ENCODE measurements at regions not wholly inside any gene's neighbourhood (a gene's known extent, or its start where the extent isn't known, plus 50 kb on each side); places are given as distances from the start of the nearest gene placed in this dataset.

DNA sequence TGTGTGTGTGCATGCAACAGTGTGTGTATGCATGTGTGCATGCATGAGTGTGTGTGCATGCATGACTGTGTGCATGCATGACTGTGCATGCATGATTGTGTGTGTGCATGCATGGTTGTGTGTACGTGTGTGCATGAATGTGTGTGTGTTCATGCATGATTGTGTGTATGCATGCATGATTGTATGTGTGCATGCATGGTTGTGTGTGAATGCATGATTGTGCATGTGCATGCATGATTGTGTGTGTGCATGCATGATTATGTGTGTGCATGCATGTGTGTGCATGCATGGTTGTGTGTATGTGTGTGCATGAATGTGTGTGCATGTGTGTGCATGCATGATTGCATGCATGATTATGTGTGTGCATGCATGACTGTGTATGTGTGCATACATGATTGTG lies 1052.0 kb downstream of the TBC1D22A start:
- TF ChIP-seq ESRRG (CRISPR knock-in tag; IDR thresholded peaks at IDR 0.05): no peak
- TF ChIP-seq OSR1 (CRISPR knock-in tag; IDR thresholded peaks at IDR 0.05): no peak
- TF ChIP-seq, protein P1, sequence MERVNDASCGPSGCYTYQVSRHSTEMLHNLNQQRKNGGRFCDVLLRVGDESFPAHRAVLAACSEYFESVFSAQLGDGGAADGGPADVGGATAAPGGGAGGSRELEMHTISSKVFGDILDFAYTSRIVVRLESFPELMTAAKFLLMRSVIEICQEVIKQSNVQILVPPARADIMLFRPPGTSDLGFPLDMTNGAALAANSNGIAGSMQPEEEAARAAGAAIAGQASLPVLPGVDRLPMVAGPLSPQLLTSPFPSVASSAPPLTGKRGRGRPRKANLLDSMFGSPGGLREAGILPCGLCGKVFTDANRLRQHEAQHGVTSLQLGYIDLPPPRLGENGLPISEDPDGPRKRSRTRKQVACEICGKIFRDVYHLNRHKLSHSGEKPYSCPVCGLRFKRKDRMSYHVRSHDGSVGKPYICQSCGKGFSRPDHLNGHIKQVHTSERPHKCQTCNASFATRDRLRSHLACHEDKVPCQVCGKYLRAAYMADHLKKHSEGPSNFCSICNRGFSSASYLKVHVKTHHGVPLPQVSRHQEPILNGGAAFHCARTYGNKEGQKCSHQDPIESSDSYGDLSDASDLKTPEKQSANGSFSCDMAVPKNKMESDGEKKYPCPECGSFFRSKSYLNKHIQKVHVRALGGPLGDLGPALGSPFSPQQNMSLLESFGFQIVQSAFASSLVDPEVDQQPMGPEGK (CRISPR knock-in tag; IDR thresholded peaks at IDR 0.05; ENCODE audit: borderline replicate concordance): no peak
- no peak for ATAC-seq

DNA sequence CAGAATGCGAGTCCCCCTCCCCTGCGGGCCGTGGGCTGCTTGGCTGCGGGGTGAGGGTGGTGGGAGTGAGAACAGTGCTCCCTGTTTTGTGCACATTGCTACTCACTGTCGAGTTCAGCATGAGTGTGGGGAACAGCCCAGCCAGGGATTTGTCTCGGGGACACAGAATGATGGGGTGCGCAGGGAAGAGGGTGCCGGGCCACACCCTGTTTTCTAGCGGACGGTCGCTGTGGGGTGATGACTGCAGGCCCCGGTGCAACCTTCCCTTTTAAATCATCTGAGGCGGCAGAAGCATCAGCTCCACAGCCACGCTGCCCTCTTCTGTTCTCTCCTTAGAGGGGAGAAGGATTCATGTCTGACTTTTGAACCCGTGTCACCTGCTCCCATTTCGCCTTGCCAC lies 1051.2 kb downstream of the TBC1D22A start:
- TF ChIP-seq, protein P2, sequence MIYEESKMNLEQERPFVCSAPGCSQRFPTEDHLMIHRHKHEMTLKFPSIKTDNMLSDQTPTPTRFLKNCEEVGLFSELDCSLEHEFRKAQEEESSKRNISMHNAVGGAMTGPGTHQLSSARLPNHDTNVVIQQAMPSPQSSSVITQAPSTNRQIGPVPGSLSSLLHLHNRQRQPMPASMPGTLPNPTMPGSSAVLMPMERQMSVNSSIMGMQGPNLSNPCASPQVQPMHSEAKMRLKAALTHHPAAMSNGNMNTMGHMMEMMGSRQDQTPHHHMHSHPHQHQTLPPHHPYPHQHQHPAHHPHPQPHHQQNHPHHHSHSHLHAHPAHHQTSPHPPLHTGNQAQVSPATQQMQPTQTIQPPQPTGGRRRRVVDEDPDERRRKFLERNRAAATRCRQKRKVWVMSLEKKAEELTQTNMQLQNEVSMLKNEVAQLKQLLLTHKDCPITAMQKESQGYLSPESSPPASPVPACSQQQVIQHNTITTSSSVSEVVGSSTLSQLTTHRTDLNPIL (CRISPR knock-in tag; IDR thresholded peaks at IDR 0.05; ENCODE audit: low read depth): no peak
- TF ChIP-seq TOX (CRISPR knock-in tag; IDR thresholded peaks at IDR 0.05; ENCODE audit: borderline replicate concordance) (no peak), CSDC2 (CRISPR knock-in tag; IDR thresholded peaks at IDR 0.05) (no peak), BACH2 (CRISPR knock-in tag; IDR thresholded peaks at IDR 0.05; ENCODE audit: borderline replicate concordance) (no peak), ZNF8 (CRISPR knock-in tag; IDR thresholded peaks at IDR 0.05) (no peak), ZNF70 (CRISPR knock-in tag; IDR thresholded peaks at IDR 0.05) (no peak), GLIS3 (CRISPR knock-in tag; IDR thresholded peaks at IDR 0.05) (no peak), ARNTL (CRISPR knock-in tag; IDR thresholded peaks at IDR 0.05; ENCODE audit: borderline replicate concordance, low read depth) (no peak), TCF4 (CRISPR knock-in tag; IDR thresholded peaks at IDR 0.05; ENCODE audit: borderline replicate concordance) (no peak), ISL1 (CRISPR knock-in tag; IDR thresholded peaks at IDR 0.05) (no peak), SNAI2 (CRISPR knock-in tag; IDR thresholded peaks at IDR 0.05) (no peak), RARB (CRISPR knock-in tag; IDR thresholded peaks at IDR 0.05) (no peak), ZFP3 (CRISPR knock-in tag; IDR thresholded peaks at IDR 0.05) (no peak)
- TF ChIP-seq, protein P3, sequence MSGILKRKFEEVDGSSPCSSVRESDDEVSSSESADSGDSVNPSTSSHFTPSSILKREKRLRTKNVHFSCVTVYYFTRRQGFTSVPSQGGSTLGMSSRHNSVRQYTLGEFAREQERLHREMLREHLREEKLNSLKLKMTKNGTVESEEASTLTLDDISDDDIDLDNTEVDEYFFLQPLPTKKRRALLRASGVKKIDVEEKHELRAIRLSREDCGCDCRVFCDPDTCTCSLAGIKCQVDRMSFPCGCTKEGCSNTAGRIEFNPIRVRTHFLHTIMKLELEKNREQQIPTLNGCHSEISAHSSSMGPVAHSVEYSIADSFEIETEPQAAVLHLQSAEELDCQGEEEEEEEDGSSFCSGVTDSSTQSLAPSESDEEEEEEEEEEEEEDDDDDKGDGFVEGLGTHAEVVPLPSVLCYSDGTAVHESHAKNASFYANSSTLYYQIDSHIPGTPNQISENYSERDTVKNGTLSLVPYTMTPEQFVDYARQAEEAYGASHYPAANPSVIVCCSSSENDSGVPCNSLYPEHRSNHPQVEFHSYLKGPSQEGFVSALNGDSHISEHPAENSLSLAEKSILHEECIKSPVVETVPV (CRISPR knock-in tag; IDR thresholded peaks at IDR 0.05): no peak
- TF ChIP-seq, protein P4, sequence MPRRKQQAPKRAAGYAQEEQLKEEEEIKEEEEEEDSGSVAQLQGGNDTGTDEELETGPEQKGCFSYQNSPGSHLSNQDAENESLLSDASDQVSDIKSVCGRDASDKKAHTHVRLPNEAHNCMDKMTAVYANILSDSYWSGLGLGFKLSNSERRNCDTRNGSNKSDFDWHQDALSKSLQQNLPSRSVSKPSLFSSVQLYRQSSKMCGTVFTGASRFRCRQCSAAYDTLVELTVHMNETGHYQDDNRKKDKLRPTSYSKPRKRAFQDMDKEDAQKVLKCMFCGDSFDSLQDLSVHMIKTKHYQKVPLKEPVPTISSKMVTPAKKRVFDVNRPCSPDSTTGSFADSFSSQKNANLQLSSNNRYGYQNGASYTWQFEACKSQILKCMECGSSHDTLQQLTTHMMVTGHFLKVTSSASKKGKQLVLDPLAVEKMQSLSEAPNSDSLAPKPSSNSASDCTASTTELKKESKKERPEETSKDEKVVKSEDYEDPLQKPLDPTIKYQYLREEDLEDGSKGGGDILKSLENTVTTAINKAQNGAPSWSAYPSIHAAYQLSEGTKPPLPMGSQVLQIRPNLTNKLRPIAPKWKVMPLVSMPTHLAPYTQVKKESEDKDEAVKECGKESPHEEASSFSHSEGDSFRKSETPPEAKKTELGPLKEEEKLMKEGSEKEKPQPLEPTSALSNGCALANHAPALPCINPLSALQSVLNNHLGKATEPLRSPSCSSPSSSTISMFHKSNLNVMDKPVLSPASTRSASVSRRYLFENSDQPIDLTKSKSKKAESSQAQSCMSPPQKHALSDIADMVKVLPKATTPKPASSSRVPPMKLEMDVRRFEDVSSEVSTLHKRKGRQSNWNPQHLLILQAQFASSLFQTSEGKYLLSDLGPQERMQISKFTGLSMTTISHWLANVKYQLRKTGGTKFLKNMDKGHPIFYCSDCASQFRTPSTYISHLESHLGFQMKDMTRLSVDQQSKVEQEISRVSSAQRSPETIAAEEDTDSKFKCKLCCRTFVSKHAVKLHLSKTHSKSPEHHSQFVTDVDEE (CRISPR knock-in tag; IDR thresholded peaks at IDR 0.05): no peak
- TF ChIP-seq, protein P1 (CRISPR knock-in tag; IDR thresholded peaks at IDR 0.05; ENCODE audit: borderline replicate concordance): no peak
- ATAC-seq: no peak

DNA sequence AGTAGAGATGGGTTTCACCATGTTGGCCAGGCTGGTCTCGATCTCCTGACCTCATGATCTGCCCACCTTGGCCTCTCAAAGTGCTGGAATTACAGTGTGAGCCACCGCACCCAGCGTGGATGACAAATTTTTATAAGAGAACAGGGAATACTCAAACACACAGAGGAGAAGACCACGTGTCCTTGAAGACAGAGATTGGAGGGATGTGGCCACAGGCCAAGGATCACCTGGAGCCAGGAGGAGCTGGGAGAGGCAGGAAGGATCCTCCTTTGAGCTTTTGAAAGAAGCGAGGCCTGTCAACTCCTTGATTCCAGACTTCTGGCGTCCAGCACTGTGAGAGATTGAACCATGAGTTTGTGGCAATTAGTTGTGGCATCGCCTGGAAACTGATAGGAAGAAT lies 1049.5 kb downstream of the TBC1D22A start:
- ATAC-seq: no peak
- TF ChIP-seq ZNF70 (CRISPR knock-in tag; IDR thresholded peaks at IDR 0.05) (no peak), OSR1 (CRISPR knock-in tag; IDR thresholded peaks at IDR 0.05) (no peak), ZC3H10 (CRISPR knock-in tag; IDR thresholded peaks at IDR 0.05) (no peak)

All from SK-N-SH treated with all-trans-retinoic acid at 6 μM for 48 hours (cell line).